Cardiac fibroblast (primary cell): ENCODE measurements at regions not wholly inside any gene's neighbourhood (a gene's known extent, or its start where the extent isn't known, plus 50 kb on each side); places are given as distances from the start of the nearest gene placed in this dataset.
A peak's percentile ranks its signal among the peaks of the same experiment; 100 is the strongest.
"Not testable (repeated sequence)": the region's sequence is repeated elsewhere in the genome, so short reads cannot be mapped to it uniquely, and the experiment has no call there.

Source experiments
- DNase-seq, 2 donors: peaks; one replicate each; pipeline versions ENCODE4 v3.0.0 to v3.0.0-alpha.2; 2010; ENCODE audit warnings: low read depth in 2 of 2
- H3K4me3 ChIP-seq, 2 donors: replicated peaks in 1 of 2; 1 replicate in 1 of 2; 2 replicates in 1 of 2; pipeline ENCODE4 v1.5.1; 2011; ENCODE audit warnings: low read depth in 2 of 2, low read length in 2 of 2, mild to moderate bottlenecking in 2 of 2, moderate library complexity in 1 of 2
- CTCF ChIP-seq: IDR thresholded peaks from one replicate; pipeline ENCODE4 v1.5.1; 2011; ENCODE audit warnings: low read depth, mild to moderate bottlenecking, low read length, inconsistent platforms

GRCh38 chr5:126002222-126002897, 420.8 kb upstream of the GRAMD2B start:
- no peak for TF ChIP-seq CTCF
- H3K4me3 ChIP-seq, result no peak overlapping the region
- DNase-seq, result peak; percentile 95 to 98

- H3K4me3 ChIP-seq, result no peak overlapping the region
- DNase-seq, result peak; percentile 83 to 95
- no peak for TF ChIP-seq CTCF
Observed at GRCh38 chr5:126003309-126003708, 419.9 kb upstream of the GRAMD2B start.

- no peak for TF ChIP-seq CTCF
- no peak overlapping the region for H3K4me3 ChIP-seq
- DNase-seq, result peak; percentile 2
Observed at GRCh38 chr5:126004636-126005035, 418.6 kb upstream of the GRAMD2B start.

DNA sequence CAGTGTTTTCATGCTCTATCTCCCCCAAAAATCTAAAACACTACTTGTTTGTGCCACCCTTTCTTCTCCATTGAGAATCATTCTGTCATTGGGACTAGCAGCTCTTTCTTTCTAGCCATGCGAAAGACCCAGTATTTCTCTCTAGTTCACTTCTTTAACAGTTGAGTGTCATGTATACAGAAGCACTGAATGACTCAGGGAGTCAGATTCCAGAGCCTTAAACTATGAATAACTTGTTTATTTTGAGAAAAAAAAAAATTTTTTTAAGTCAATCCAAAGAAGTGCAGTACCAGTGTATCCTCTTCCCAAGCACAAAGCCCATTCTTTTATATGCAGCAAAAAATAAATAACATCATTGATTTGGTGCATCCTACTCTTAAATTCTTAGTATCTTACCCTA, 415.4 kb upstream of the GRAMD2B start:
- DNase-seq, result peak; percentile 18 to 62
- no peak for TF ChIP-seq CTCF
- no peak overlapping the region for H3K4me3 ChIP-seq

DNA sequence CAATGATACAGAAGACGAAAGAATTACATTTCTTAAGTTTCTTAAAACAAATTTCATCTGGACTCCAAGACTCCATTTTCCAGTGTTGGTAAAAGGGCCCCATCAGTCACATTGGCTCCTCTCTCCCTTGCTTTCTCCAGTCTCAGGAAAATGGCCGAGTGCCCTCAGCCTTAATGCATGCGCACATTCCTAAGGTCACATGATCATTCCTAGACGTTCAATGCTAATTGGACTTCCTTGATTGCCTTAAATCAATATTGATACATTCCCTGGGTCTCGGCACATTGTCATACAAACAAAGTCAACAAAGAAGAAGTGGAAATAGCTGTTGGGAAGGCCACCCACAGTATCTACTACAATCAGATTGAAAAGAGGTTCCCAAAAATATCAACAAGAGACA, 413.6 kb upstream of the GRAMD2B start:
- H3K4me3 ChIP-seq, result no peak overlapping the region
- no peak for DNase-seq
- TF ChIP-seq CTCF, result no peak

DNA sequence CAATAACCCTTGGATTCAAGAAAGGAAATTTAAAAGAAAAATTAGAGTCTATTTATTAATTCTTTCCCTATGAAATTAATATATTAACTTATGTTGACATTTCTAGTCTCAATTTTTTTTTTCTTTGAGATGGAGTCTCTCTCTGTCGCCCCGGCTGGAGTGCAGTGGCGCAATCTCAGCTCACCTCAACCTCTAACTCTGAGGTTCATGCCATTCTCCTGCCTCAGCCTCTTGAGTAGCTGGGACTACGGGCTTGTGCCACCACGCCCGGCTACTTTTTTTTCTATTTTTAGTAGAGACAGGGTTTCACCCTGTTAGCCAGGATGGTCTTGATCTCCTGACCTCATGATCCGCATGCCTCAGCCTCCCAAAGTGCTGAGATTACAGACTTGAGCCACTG, 411.7 kb upstream of the GRAMD2B start:
- not testable (repeated sequence) for H3K4me3 ChIP-seq, DNase-seq

DNA sequence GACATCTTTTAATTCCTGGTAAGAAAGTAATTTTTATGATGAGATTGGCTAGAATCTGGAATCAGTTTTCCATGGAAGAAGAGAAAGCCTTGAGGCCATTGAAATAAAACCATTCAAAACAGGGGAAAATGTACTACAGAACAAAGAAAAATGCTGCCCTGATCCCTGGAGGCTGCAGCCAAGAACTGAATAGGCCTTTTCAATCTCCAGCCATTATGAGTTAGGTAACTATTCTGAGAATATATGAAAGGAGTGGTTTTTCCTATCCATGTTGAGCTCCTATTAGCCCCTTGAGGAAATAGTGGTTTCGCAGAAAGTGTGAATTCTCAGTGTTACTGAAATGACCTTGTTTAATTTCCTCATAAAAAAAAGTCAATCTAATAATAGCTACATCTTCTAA, 408.5 kb upstream of the GRAMD2B start:
- TF ChIP-seq CTCF, result no peak
- H3K4me3 ChIP-seq, result no peak overlapping the region
- DNase-seq, result no peak
